ENCODE measurements at regions not wholly inside any gene's neighbourhood (a gene's known extent, or its start where the extent isn't known, plus 50 kb on each side); places are given as distances from the start of the nearest gene placed in this dataset.
"Not testable (repeated sequence)": the region's sequence is repeated elsewhere in the genome, so short reads cannot be mapped to it uniquely, and the experiment has no call there.

GRCh38 chr1:81720256-81720655 is 80.5 kb upstream of the ADGRL2 start:
- not testable (repeated sequence) for TF ChIP-seq CTCF (conservative IDR thresholded peaks at IDR 0.05; ENCODE audit: low read depth, low read length); EZH2 (IDR thresholded peaks at IDR 0.05; ENCODE audit: borderline replicate concordance, low read depth, low read length, poor library complexity, severe bottlenecking)

Data from A673 (cell line).